HL-60 (cell line): ENCODE measurements at regions not wholly inside any gene's neighbourhood (a gene's known extent, or its start where the extent isn't known, plus 50 kb on each side); places are given as distances from the start of the nearest gene placed in this dataset.

Experiments used
- DNase-seq, 2 experiments: peaks; one replicate each; pipeline ENCODE4 v3.0.0-alpha.2; 2010 to 2020; ENCODE audit warnings: low read depth in 1 of 2, low spot score in 1 of 2
- H3K27ac ChIP-seq: fragments of 250-450 bp; sonication (Bioruptor Pico); replicated peaks from 2 replicates; pipeline ENCODE4 v1.5.1; 2020; ENCODE audit warnings: mild to moderate bottlenecking, moderate library complexity
- H3K27me3 ChIP-seq: fragments of 250-450 bp; sonication (Bioruptor Pico); 2 replicates; pipeline ENCODE4 v1.5.1; 2021; ENCODE audit warnings: mild to moderate bottlenecking, moderate library complexity; ENCODE audit not compliant: insufficient read depth, poor library complexity, severe bottlenecking
- H3K4me3 ChIP-seq: replicated peaks from 2 replicates; pipeline ENCODE4 v1.5.1; 2011; ENCODE audit warnings: mild to moderate bottlenecking, control low read depth, low read length; ENCODE audit not compliant: insufficient read depth
- CTCF ChIP-seq: IDR thresholded peaks from one replicate; pipeline ENCODE4 v1.5.1; 2011; ENCODE audit warnings: low read length, control low read depth, inconsistent platforms; ENCODE audit not compliant: insufficient read depth
- GABPA ChIP-seq: IDR thresholded peaks from 2 replicates; pipeline ENCODE4 v1.6.1; 2012; ENCODE audit warnings: low read depth
- POLR2AphosphoS5 ChIP-seq: IDR thresholded peaks from 2 replicates; pipeline ENCODE4 v1.6.1; 2012; ENCODE audit warnings: low read depth
- REST ChIP-seq: IDR thresholded peaks from 2 replicates; pipeline ENCODE4 v1.6.1; 2012; ENCODE audit warnings: low read depth; ENCODE audit not compliant: insufficient replicate concordance
- SPI1 ChIP-seq: IDR thresholded peaks from 2 replicates; pipeline ENCODE4 v1.6.1; 2012; ENCODE audit warnings: low read depth, mild to moderate bottlenecking, borderline replicate concordance

- TF ChIP-seq SPI1 = no peak
- TF ChIP-seq GABPA = no peak
- no peak for TF ChIP-seq POLR2AphosphoS5
- TF ChIP-seq REST = no peak
- TF ChIP-seq CTCF = no peak
- Histone ChIP-seq H3K27ac (no peak overlapping the region), H3K4me3 (no peak overlapping the region), H3K27me3 (no peaks in the 10 kb centered on the region)
- DNase-seq = no peak
These were observed 51.1 kb upstream of the SPATA31C2 start for GRCh38 chr9:88189371-88189770.
